ENCODE measurements at regions not wholly inside any gene's neighbourhood (a gene's known extent, or its start where the extent isn't known, plus 50 kb on each side); places are given as distances from the start of the nearest gene placed in this dataset.

DNA sequence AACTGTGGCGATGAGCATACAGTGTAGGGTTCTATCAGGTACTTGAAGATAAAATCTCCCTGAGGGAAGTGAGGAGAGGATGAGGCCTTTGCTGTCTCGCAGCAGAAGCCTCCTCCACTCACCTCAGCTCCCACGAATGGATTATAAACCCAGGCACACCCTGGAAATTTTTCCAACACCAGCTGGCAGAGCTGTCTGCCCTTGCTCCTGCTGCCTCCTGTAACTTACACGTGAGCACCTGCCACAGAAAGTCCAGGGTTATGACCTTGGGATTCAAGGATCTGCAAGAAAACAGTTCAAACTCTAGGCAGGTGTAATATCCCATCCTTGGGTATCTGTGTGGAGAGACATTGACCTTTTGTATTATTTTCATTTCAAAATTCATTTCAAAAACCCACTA lies 70.9 kb upstream of the MYO16 start:
- TF ChIP-seq POLR2A (IDR thresholded peaks at IDR 0.05) (no peak), POLR2AphosphoS5 (IDR thresholded peaks at IDR 0.05) (no peak)
